GM12878 (cell line): ENCODE measurements at regions not wholly inside any gene's neighbourhood (a gene's known extent, or its start where the extent isn't known, plus 50 kb on each side); places are given as distances from the start of the nearest gene placed in this dataset.

Source experiments
- ATAC-seq: fragments of 200-7000 bp; cut with Tn5 transposase; 3 replicates; pipeline ENCODE4 v1.9.1; 2020; ENCODE audit warnings: mild to moderate bottlenecking, moderate library complexity
- BruUV-seq: library from RNA; stranded (reverse); fragments of 400-500 nt; replicated peaks from 2 replicates; lab custom pipeline; 2021; lab: Mats Ljungman, UMichigan
- CTCF ChIA-PET: fragments of 300-600 bp; sonication (Branson Sonifier 250); formaldehyde crosslinking; extraction: SDS; loops from one replicate; lab custom pipeline; 2021; ENCODE audit warnings: inconsistent platforms; lab: Yijun Ruan, JAX
- POLR2A ChIA-PET: fragments of 350-600 bp; formaldehyde crosslinking; extraction: SDS; loops from one replicate; lab custom pipeline; 2021; ENCODE audit warnings: inconsistent platforms; lab: Charles Lee
- RAD21 ChIA-PET: fragments of 300-600 bp; sonication (Branson Sonifier 250); formaldehyde crosslinking; loops from one replicate; lab custom pipeline; 2023; ENCODE audit warnings: antibody characterized with exemption; ENCODE audit not compliant: unreplicated experiment; lab: Charles Lee
- SMC1A ChIA-PET: fragments of 300-600 bp; sonication (Branson Sonifier 250); formaldehyde crosslinking; loops from one replicate; lab custom pipeline; 2023; ENCODE audit not compliant: unreplicated experiment, uncharacterized antibody; lab: Charles Lee
- DNase-seq: peaks from one replicate; pipeline ENCODE4 v3.0.0-alpha.2; 2011; ENCODE audit warnings: low read depth, low spot score
- FAIRE-seq: peaks from 3 replicates; lab custom pipeline; 2011; peaks lifted over from hg19 to GRCh38; lab: Jason Lieb, UNC
- H2AFZ ChIP-seq: 2 replicates; pipeline ENCODE4 v1.6.0; 2011; ENCODE audit warnings: low read depth, low read length, control low read depth; ENCODE audit not compliant: control insufficient read depth
- H3K27ac ChIP-seq: 2 replicates; pipeline ENCODE4 v1.5.1; 2011; ENCODE audit warnings: control low read depth; ENCODE audit not compliant: control insufficient read depth, insufficient read depth
- H3K27me3 ChIP-seq, 2 experiments: replicated peaks in 1 of 2; 2 replicates each; pipeline versions ENCODE4 v1.6.0 to v1.6.1; 2011; ENCODE audit warnings: low read length in 1 of 2; ENCODE audit not compliant: control insufficient read depth in 2 of 2, insufficient read depth in 2 of 2
- H3K36me3 ChIP-seq, 2 experiments: 2 replicates each; pipeline ENCODE4 v1.5.1; 2011; ENCODE audit warnings: low read length in 1 of 2; ENCODE audit not compliant: control insufficient read depth in 2 of 2, insufficient read depth in 2 of 2
- H3K4me1 ChIP-seq: 2 replicates; pipeline ENCODE4 v1.6.1; 2011; ENCODE audit warnings: mild to moderate bottlenecking, low read length, moderate library complexity, mixed read lengths; ENCODE audit not compliant: control insufficient read depth, insufficient read depth
- H3K4me2 ChIP-seq: 2 replicates; pipeline ENCODE4 v1.6.0; 2011; ENCODE audit warnings: control low read depth; ENCODE audit not compliant: control insufficient read depth, insufficient read depth
- H3K4me3 ChIP-seq: fragments of 200-600 bp; sonication (generic); 2 replicates; pipeline ENCODE4 v1.5.1; 2016
- H3K79me2 ChIP-seq: 2 replicates; pipeline ENCODE4 v1.6.0; 2011; ENCODE audit warnings: low read length; ENCODE audit not compliant: control insufficient read depth, insufficient read depth
- H3K9ac ChIP-seq: 2 replicates; pipeline ENCODE4 v1.8.0; 2011; ENCODE audit warnings: low read length, control low read depth, mixed read lengths; ENCODE audit not compliant: control insufficient read depth, insufficient read depth
- H3K9me3 ChIP-seq: replicated peaks from 3 replicates; pipeline ENCODE4 v1.5.1; 2011; ENCODE audit warnings: mild to moderate bottlenecking, low read length; ENCODE audit not compliant: control insufficient read depth, insufficient read depth
- H4K20me1 ChIP-seq: 2 replicates; pipeline ENCODE4 v1.6.0; 2011; ENCODE audit not compliant: control insufficient read depth, insufficient read depth
- ATF2 ChIP-seq: IDR thresholded peaks from 2 replicates; pipeline ENCODE4 v1.6.1; 2012; ENCODE audit warnings: low read length, inconsistent platforms
- CHD2 ChIP-seq: IDR thresholded peaks from 2 replicates; pipeline ENCODE4 v1.6.1; 2011; ENCODE audit warnings: low read depth, low read length, improper control_type of control experiment, borderline replicate concordance
- CHD4 ChIP-seq: fragments of 200-600 bp; sonication (generic); IDR thresholded peaks from 2 replicates; pipeline ENCODE4 v1.6.1; 2016; ENCODE audit warnings: mild to moderate bottlenecking
- ELK1 ChIP-seq: IDR thresholded peaks from 2 replicates; pipeline ENCODE4 v1.6.1; 2012; ENCODE audit warnings: low read depth, low read length, improper control_type of control experiment
- EZH2 ChIP-seq: IDR thresholded peaks from 2 replicates; pipeline ENCODE4 v1.6.1; 2012; ENCODE audit warnings: low read depth, mild to moderate bottlenecking, control low read depth, inconsistent platforms, low read length, borderline replicate concordance; ENCODE audit not compliant: control insufficient read depth
- MYC ChIP-seq: IDR thresholded peaks from 2 replicates; pipeline ENCODE4 v1.6.1; 2011; ENCODE audit warnings: mild to moderate bottlenecking, low read length, moderate library complexity, inconsistent platforms; ENCODE audit not compliant: insufficient read depth, insufficient replicate concordance, insufficient read length, severe bottlenecking
- NKRF ChIP-seq: fragments of 450-650 bp; conservative IDR thresholded peaks from 2 replicates; pipeline ENCODE4 v1.6.1; 2017; ENCODE audit warnings: mild to moderate bottlenecking, moderate library complexity
- NRF1 ChIP-seq: conservative IDR thresholded peaks from 2 replicates; pipeline ENCODE4 v1.6.1; 2011; ENCODE audit warnings: mild to moderate bottlenecking, low read depth, low read length, improper control_type of control experiment
- RAD21 ChIP-seq: IDR thresholded peaks from 2 replicates; pipeline ENCODE4 v1.6.1; 2011; ENCODE audit warnings: mild to moderate bottlenecking, low read depth, low read length, moderate library complexity; ENCODE audit not compliant: insufficient read depth
- RCOR1 ChIP-seq: conservative IDR thresholded peaks from 2 replicates; pipeline ENCODE4 v1.6.1; 2012; ENCODE audit warnings: low read depth, low read length, improper control_type of control experiment
- RUNX3 ChIP-seq: IDR thresholded peaks from 2 replicates; pipeline ENCODE4 v1.6.1; 2012; ENCODE audit warnings: low read length, inconsistent platforms
- SP1 ChIP-seq: IDR thresholded peaks from one replicate; pipeline ENCODE4 v1.6.1; 2011; ENCODE audit warnings: low read depth, low read length
- USF1 ChIP-seq: IDR thresholded peaks from 2 replicates; pipeline ENCODE4 v1.6.1; 2011; ENCODE audit warnings: borderline replicate concordance, low read depth, mild to moderate bottlenecking, moderate library complexity, mixed read lengths, low read length; ENCODE audit not compliant: insufficient read depth; ENCODE audit errors: extremely low read length
- WGBS: methylation state at CpG from one replicate; pipeline ENCODE4 v1.1.6; 2016; ENCODE audit warnings: low lambda C conversion rate; ENCODE audit not compliant: insufficient replicate concordance, insufficient coverage; ENCODE audit errors: missing lambda C conversion rate; 5-methylcytosine and 5-hydroxymethylcytosine counted together
- in situ Hi-C: fragments of 300-500 bp; cut with MboI; formaldehyde crosslinking; loops from 9 replicates; pipeline ENCODE4 v1.14.3; 2018; ENCODE audit warnings: mixed read lengths
- intact Hi-C: fragments of 100-400 bp; cut with micrococcal nuclease; formaldehyde crosslinking; loops from one replicate; pipeline ENCODE4 v1.14.2; 2022; ENCODE audit not compliant: unreplicated experiment

- TF ChIP-seq RAD21 = no peak
Measured at GRCh38 chr9:103082494-103082893, 87.4 kb downstream of the CYLC2 start (continued).

- ATAC-seq (no peak), DNase-seq (no peak), FAIRE-seq (no peak)
- 81% methylated on average over 1 of the region's 1 CpG for WGBS
- TF ChIP-seq ATF2 (no peak), MYC (no peak), RUNX3 (no peak), CHD4 (no peak), EZH2 (no peak), NKRF (no peak), RCOR1 (no peak), ELK1 (no peak), SP1 (no peak), CHD2 (no peak), USF1 (no peak), NRF1 (no peak)
- Histone ChIP-seq H4K20me1 (no peaks in the 10 kb centered on the region), H3K36me3 (no peaks in the 10 kb centered on the region), H3K4me2 (no peak overlapping the region), H3K9ac (no peak overlapping the region), H3K79me2 (no peaks in the 10 kb centered on the region), H3K4me3 (no peak overlapping the region), H3K27me3 (no peaks in the 10 kb centered on the region), H2AFZ (no peak overlapping the region), H3K4me1 (no peaks in the 10 kb centered on the region), H3K9me3 (no peaks in the 10 kb centered on the region), H3K27ac (no peak overlapping the region)
- CTCF ChIA-PET = no interaction called here
- intact Hi-C loops = no loop called here
- in situ Hi-C loops = no loop called here
- RAD21 ChIA-PET = no interaction called here
- BruUV-seq = no TSS peak
- POLR2A ChIA-PET = no interaction called here
- SMC1A ChIA-PET = no interaction called here
Measured at GRCh38 chr9:103089357-103089756, 94.2 kb downstream of the CYLC2 start.
